Neural cell (in vitro differentiated cells): ENCODE measurements at regions not wholly inside any gene's neighbourhood (a gene's known extent, or its start where the extent isn't known, plus 50 kb on each side); places are given as distances from the start of the nearest gene placed in this dataset.

Source experiments
- H2AFZ ChIP-seq: fragments of 200-600, 300-800 bp; sonication (generic), shearing (Covaris generic); 2 replicates; pipeline ENCODE4 v1.6.0; 2014; ENCODE audit warnings: low read depth, mild to moderate bottlenecking, antibody characterized with exemption, low read length, moderate library complexity
- H3F3A ChIP-seq: fragments of 200-600 bp; shearing (Covaris generic); 2 replicates; pipeline ENCODE4 v1.6.1; 2016; ENCODE audit warnings: mild to moderate bottlenecking, moderate library complexity, mixed read lengths, antibody characterized with exemption, low read length; ENCODE audit not compliant: insufficient read depth, poor library complexity, severe bottlenecking
- H3K27ac ChIP-seq: fragments of 200-600, 300-800 bp; sonication (generic), shearing (Covaris generic); 2 replicates; pipeline ENCODE4 v1.5.1; 2014; ENCODE audit warnings: mild to moderate bottlenecking, low read length, moderate library complexity
- H3K27me3 ChIP-seq: fragments of 300-800, 200-600 bp; sonication (generic), shearing (Covaris generic); 2 replicates; pipeline ENCODE4 v1.6.0; 2014; ENCODE audit warnings: mild to moderate bottlenecking, low read depth, low read length, moderate library complexity; ENCODE audit not compliant: insufficient read depth
- H3K36me3 ChIP-seq: fragments of 300-800, 200-600 bp; sonication (generic), shearing (Covaris generic); 2 replicates; pipeline ENCODE4 v1.5.1; 2014; ENCODE audit warnings: mild to moderate bottlenecking, antibody characterized with exemption, low read length, moderate library complexity; ENCODE audit not compliant: insufficient read depth
- H3K4me2 ChIP-seq: fragments of 300-800, 200-600 bp; sonication (generic), shearing (Covaris generic); 2 replicates; pipeline ENCODE4 v1.6.0; 2014; ENCODE audit warnings: mild to moderate bottlenecking, low read length
- H3K4me3 ChIP-seq: fragments of 300-800, 200-600 bp; sonication (generic), shearing (Covaris generic); 2 replicates; pipeline ENCODE4 v1.5.1; 2014; ENCODE audit warnings: mild to moderate bottlenecking, low read length, moderate library complexity
- H3K79me2 ChIP-seq: fragments of 200-600 bp; shearing (Covaris generic); replicated peaks from 2 replicates; pipeline ENCODE4 v1.6.0; 2014; ENCODE audit warnings: mild to moderate bottlenecking, low read length, moderate library complexity; ENCODE audit not compliant: insufficient read depth
- H3K9ac ChIP-seq: fragments of 300-800, 200-600 bp; sonication (generic), shearing (Covaris generic); 2 replicates; pipeline ENCODE4 v1.6.1; 2016; ENCODE audit warnings: mild to moderate bottlenecking, low read length, mixed read lengths
- H3K9me2 ChIP-seq: fragments of 200-600 bp; shearing (Covaris generic); 2 replicates; pipeline ENCODE4 v1.6.1; 2016; ENCODE audit warnings: mild to moderate bottlenecking, low read length, mixed read lengths; ENCODE audit not compliant: insufficient read depth
- H3K9me3 ChIP-seq: fragments of 200-600, 300-800 bp; sonication (generic), shearing (Covaris generic); 2 replicates; pipeline ENCODE4 v1.6.1; 2016; ENCODE audit warnings: mild to moderate bottlenecking, mixed run types, low read length, moderate library complexity, mixed read lengths
- H4K20me1 ChIP-seq: fragments of 200-600 bp; shearing (Covaris generic); 2 replicates; pipeline ENCODE4 v1.6.1; 2016; ENCODE audit warnings: mild to moderate bottlenecking, mixed run types; ENCODE audit not compliant: insufficient read depth
- EP300 ChIP-seq: fragments of 450-650 bp; conservative IDR thresholded peaks from 2 replicates; pipeline ENCODE4 v1.6.1; 2014; ENCODE audit warnings: antibody characterized with exemption, mild to moderate bottlenecking, moderate library complexity; ENCODE audit not compliant: poor library complexity, severe bottlenecking
- EZH2 ChIP-seq: fragments of 200-600, 300-800 bp; shearing (Covaris generic), sonication (generic); IDR thresholded peaks from 2 replicates; pipeline ENCODE4 v1.6.1; 2014; ENCODE audit warnings: antibody characterized with exemption, low read length, borderline replicate concordance, mild to moderate bottlenecking; ENCODE audit not compliant: insufficient read depth, poor library complexity, severe bottlenecking
- MXI1 ChIP-seq: fragments of 450-650 bp; conservative IDR thresholded peaks from 2 replicates; pipeline ENCODE4 v1.6.1; 2014; ENCODE audit warnings: antibody characterized with exemption, mild to moderate bottlenecking; ENCODE audit not compliant: poor library complexity, severe bottlenecking
- POLR2AphosphoS5 ChIP-seq: IDR thresholded peaks from 2 replicates; pipeline ENCODE4 v1.6.1; 2012
- RAD21 ChIP-seq: fragments of 450-650 bp; conservative IDR thresholded peaks from 2 replicates; pipeline ENCODE4 v1.6.1; 2014; ENCODE audit warnings: antibody characterized with exemption, mild to moderate bottlenecking, moderate library complexity
- SMC3 ChIP-seq: fragments of 450-650 bp; conservative IDR thresholded peaks from 2 replicates; pipeline ENCODE4 v1.6.1; 2014; ENCODE audit warnings: antibody characterized with exemption, mild to moderate bottlenecking, moderate library complexity; ENCODE audit not compliant: poor library complexity
- TAF1 ChIP-seq: IDR thresholded peaks from 2 replicates; pipeline ENCODE4 v1.6.1; 2012; ENCODE audit warnings: low read depth
- TF ChIP-seq, protein P1 (sequence below): IDR thresholded peaks from 2 replicates; pipeline ENCODE4 v1.6.1; 2012; ENCODE audit warnings: borderline replicate concordance
- TF ChIP-seq, protein P2 (sequence below): fragments of 450-650 bp; IDR thresholded peaks from 2 replicates; pipeline ENCODE4 v1.5.1; 2014; ENCODE audit warnings: antibody characterized with exemption, mild to moderate bottlenecking, moderate library complexity; ENCODE audit not compliant: poor library complexity, severe bottlenecking

DNA sequence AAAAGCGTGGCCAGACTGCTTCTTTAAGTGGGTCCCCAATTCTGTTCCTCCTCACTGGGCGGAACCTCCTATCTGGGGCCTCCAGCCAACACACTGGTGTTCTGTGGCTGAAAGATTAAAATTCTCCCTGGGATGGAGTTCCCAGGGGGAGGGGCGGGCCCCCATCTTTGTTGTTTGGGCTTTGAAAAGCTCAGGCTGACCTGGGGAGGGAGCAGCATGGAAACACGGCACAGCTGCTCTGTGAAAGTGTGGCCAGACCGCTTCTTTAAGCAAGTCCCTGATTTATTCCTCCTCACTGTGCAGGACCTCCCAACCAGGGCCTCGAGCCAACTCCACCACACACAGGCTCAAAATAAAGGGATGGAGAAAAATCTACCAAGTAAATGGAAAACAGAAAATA is 219.5 kb downstream of the TMEM47 start:
- no peaks in the 10 kb centered on the region for H3K36me3 ChIP-seq
- H3K79me2 ChIP-seq, result no peaks in the 10 kb centered on the region
- H3K9ac ChIP-seq, result no peak overlapping the region
- no peaks in the 10 kb centered on the region for H3F3A ChIP-seq
- no peak overlapping the region for H2AFZ ChIP-seq
- no peaks in the 10 kb centered on the region for H4K20me1 ChIP-seq
- no peak overlapping the region for H3K4me2 ChIP-seq
- TF ChIP-seq MXI1, result no peak
- no peak for TF ChIP-seq TAF1
- TF ChIP-seq RAD21, result no peak
- TF ChIP-seq EZH2, result no peak
- TF ChIP-seq, protein P1, sequence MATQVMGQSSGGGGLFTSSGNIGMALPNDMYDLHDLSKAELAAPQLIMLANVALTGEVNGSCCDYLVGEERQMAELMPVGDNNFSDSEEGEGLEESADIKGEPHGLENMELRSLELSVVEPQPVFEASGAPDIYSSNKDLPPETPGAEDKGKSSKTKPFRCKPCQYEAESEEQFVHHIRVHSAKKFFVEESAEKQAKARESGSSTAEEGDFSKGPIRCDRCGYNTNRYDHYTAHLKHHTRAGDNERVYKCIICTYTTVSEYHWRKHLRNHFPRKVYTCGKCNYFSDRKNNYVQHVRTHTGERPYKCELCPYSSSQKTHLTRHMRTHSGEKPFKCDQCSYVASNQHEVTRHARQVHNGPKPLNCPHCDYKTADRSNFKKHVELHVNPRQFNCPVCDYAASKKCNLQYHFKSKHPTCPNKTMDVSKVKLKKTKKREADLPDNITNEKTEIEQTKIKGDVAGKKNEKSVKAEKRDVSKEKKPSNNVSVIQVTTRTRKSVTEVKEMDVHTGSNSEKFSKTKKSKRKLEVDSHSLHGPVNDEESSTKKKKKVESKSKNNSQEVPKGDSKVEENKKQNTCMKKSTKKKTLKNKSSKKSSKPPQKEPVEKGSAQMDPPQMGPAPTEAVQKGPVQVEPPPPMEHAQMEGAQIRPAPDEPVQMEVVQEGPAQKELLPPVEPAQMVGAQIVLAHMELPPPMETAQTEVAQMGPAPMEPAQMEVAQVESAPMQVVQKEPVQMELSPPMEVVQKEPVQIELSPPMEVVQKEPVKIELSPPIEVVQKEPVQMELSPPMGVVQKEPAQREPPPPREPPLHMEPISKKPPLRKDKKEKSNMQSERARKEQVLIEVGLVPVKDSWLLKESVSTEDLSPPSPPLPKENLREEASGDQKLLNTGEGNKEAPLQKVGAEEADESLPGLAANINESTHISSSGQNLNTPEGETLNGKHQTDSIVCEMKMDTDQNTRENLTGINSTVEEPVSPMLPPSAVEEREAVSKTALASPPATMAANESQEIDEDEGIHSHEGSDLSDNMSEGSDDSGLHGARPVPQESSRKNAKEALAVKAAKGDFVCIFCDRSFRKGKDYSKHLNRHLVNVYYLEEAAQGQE, result no peak
- TF ChIP-seq, protein P2, sequence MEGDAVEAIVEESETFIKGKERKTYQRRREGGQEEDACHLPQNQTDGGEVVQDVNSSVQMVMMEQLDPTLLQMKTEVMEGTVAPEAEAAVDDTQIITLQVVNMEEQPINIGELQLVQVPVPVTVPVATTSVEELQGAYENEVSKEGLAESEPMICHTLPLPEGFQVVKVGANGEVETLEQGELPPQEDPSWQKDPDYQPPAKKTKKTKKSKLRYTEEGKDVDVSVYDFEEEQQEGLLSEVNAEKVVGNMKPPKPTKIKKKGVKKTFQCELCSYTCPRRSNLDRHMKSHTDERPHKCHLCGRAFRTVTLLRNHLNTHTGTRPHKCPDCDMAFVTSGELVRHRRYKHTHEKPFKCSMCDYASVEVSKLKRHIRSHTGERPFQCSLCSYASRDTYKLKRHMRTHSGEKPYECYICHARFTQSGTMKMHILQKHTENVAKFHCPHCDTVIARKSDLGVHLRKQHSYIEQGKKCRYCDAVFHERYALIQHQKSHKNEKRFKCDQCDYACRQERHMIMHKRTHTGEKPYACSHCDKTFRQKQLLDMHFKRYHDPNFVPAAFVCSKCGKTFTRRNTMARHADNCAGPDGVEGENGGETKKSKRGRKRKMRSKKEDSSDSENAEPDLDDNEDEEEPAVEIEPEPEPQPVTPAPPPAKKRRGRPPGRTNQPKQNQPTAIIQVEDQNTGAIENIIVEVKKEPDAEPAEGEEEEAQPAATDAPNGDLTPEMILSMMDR, result no peak
- TF ChIP-seq POLR2AphosphoS5, result no peak
- TF ChIP-seq SMC3, result no peak
- TF ChIP-seq EP300, result no peak
- no peaks in the 10 kb centered on the region for H3K9me3 ChIP-seq
- H3K27ac ChIP-seq, result no peak overlapping the region
- H3K9me2 ChIP-seq, result no peaks in the 10 kb centered on the region
- H3K27me3 ChIP-seq, result no peaks in the 10 kb centered on the region
- no peak overlapping the region for H3K4me3 ChIP-seq

DNA sequence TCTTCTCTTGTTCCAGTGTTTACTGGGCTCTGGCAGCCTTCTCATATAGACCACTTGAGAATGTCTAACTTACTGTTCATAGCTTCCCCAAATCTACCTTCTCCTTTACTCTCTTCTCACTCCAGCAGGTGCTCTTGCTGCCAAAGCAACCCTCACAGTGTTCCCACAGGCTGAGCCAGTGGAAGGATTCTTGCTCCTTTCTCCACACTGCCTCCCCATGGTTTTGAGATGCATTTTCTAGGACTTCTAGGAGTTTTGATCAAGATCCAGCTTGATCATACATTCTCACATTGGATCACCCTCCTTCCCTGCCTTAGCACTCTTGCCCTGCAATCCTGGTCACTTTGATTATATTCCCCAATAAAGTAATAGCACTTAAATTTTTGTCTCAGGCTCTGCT is 230.8 kb downstream of the TMEM47 start:
- Histone ChIP-seq H4K20me1 (no peaks in the 10 kb centered on the region), H2AFZ (no peak overlapping the region), H3K79me2 (no peaks in the 10 kb centered on the region), H3K4me3 (no peak overlapping the region), H3F3A (no peaks in the 10 kb centered on the region), H3K4me2 (no peak overlapping the region), H3K9ac (no peak overlapping the region), H3K9me3 (no peaks in the 10 kb centered on the region), H3K9me2 (no peaks in the 10 kb centered on the region), H3K27me3 (no peaks in the 10 kb centered on the region), H3K27ac (no peak overlapping the region), H3K36me3 (no peaks in the 10 kb centered on the region)
- TF ChIP-seq POLR2AphosphoS5, result no peak
- no peak for TF ChIP-seq SMC3
- TF ChIP-seq MXI1, result no peak
- no peak for TF ChIP-seq EZH2
- TF ChIP-seq, protein P1, result no peak
- TF ChIP-seq, protein P2, result no peak
- TF ChIP-seq RAD21, result no peak
